NOMO-1 treated with DMSO at 0.1 percent for 48 hours (cell line): ENCODE measurements at regions not wholly inside any gene's neighbourhood (a gene's known extent, or its start where the extent isn't known, plus 50 kb on each side); places are given as distances from the start of the nearest gene placed in this dataset.

Source experiments
- DNase-seq: peaks from one replicate; lab custom pipeline; 2025; ENCODE audit not compliant: unreplicated experiment; lab: John Stamatoyannopoulos, UW

- DNase-seq = no peak
These were observed 238.1 kb upstream of the BLID start for GRCh38 chr11:122354025-122354697.

GRCh38 chr11:122353561-122353960 lies 237.5 kb upstream of the BLID start:
- DNase-seq = no peak

GRCh38 chr11:122348659-122349409 lies 232.8 kb upstream of the BLID start:
- DNase-seq = no peak

GRCh38 chr11:122346006-122346405 lies 230.0 kb upstream of the BLID start:
- DNase-seq = no peak

- DNase-seq = no peak
These were observed 229.6 kb upstream of the BLID start for GRCh38 chr11:122345586-122345985.

- DNase-seq = no peak
These were observed 228.2 kb upstream of the BLID start for GRCh38 chr11:122344215-122344614.

GRCh38 chr11:122343210-122343609 lies 227.2 kb upstream of the BLID start:
- DNase-seq = no peak

GRCh38 chr11:122342089-122342744 lies 226.2 kb upstream of the BLID start:
- DNase-seq = peak; percentile 81

- no peak for DNase-seq
These were observed 225.5 kb upstream of the BLID start for GRCh38 chr11:122341477-122341876.

GRCh38 chr11:122340607-122341290 lies 224.7 kb upstream of the BLID start:
- DNase-seq = no peak

- DNase-seq = no peak
These were observed 223.5 kb upstream of the BLID start for GRCh38 chr11:122339436-122340060.

- DNase-seq = no peak
These were observed 221.7 kb upstream of the BLID start for GRCh38 chr11:122337704-122338103.

- no peak for DNase-seq
These were observed 221.2 kb upstream of the BLID start for GRCh38 chr11:122337241-122337640.

- no peak for DNase-seq
These were observed 220.7 kb upstream of the BLID start for GRCh38 chr11:122336706-122337105.

- DNase-seq = no peak
These were observed 218.7 kb upstream of the BLID start for GRCh38 chr11:122334546-122335339.

- DNase-seq = no peak
These were observed 217.5 kb upstream of the BLID start for GRCh38 chr11:122333467-122333866.

- DNase-seq = no peak
These were observed 215.1 kb upstream of the BLID start for GRCh38 chr11:122331079-122331478.

GRCh38 chr11:122330279-122330965 lies 214.4 kb upstream of the BLID start:
- DNase-seq = no peak

- no peak for DNase-seq
These were observed 211.5 kb upstream of the BLID start for GRCh38 chr11:122327528-122327927.
